GM12878 (cell line): ENCODE measurements at regions not wholly inside any gene's neighbourhood (a gene's known extent, or its start where the extent isn't known, plus 50 kb on each side); places are given as distances from the start of the nearest gene placed in this dataset.

Experiments used
- ATAC-seq: fragments of 200-7000 bp; cut with Tn5 transposase; 3 replicates; pipeline ENCODE4 v1.9.1; 2020; ENCODE audit warnings: mild to moderate bottlenecking, moderate library complexity
- BruUV-seq: library from RNA; stranded (reverse); fragments of 400-500 nt; replicated peaks from 2 replicates; lab custom pipeline; 2021; lab: Mats Ljungman, UMichigan
- CTCF ChIA-PET: fragments of 300-600 bp; sonication (Branson Sonifier 250); formaldehyde crosslinking; extraction: SDS; loops from one replicate; lab custom pipeline; 2021; ENCODE audit warnings: inconsistent platforms; lab: Yijun Ruan, JAX
- POLR2A ChIA-PET: fragments of 350-600 bp; formaldehyde crosslinking; extraction: SDS; loops from one replicate; lab custom pipeline; 2021; ENCODE audit warnings: inconsistent platforms; lab: Charles Lee
- RAD21 ChIA-PET: fragments of 300-600 bp; sonication (Branson Sonifier 250); formaldehyde crosslinking; loops from one replicate; lab custom pipeline; 2023; ENCODE audit warnings: antibody characterized with exemption; ENCODE audit not compliant: unreplicated experiment; lab: Charles Lee
- SMC1A ChIA-PET: fragments of 300-600 bp; sonication (Branson Sonifier 250); formaldehyde crosslinking; loops from one replicate; lab custom pipeline; 2023; ENCODE audit not compliant: unreplicated experiment, uncharacterized antibody; lab: Charles Lee
- DNase-seq: peaks from one replicate; pipeline ENCODE4 v3.0.0-alpha.2; 2011; ENCODE audit warnings: low read depth, low spot score
- FAIRE-seq: peaks from 3 replicates; lab custom pipeline; 2011; peaks lifted over from hg19 to GRCh38; lab: Jason Lieb, UNC
- H2AFZ ChIP-seq: 2 replicates; pipeline ENCODE4 v1.6.0; 2011; ENCODE audit warnings: low read depth, low read length, control low read depth; ENCODE audit not compliant: control insufficient read depth
- H3K27ac ChIP-seq: 2 replicates; pipeline ENCODE4 v1.5.1; 2011; ENCODE audit warnings: control low read depth; ENCODE audit not compliant: control insufficient read depth, insufficient read depth
- H3K27me3 ChIP-seq, 2 experiments: replicated peaks in 1 of 2; 2 replicates each; pipeline versions ENCODE4 v1.6.0 to v1.6.1; 2011; ENCODE audit warnings: low read length in 1 of 2; ENCODE audit not compliant: control insufficient read depth in 2 of 2, insufficient read depth in 2 of 2
- H3K36me3 ChIP-seq, 2 experiments: 2 replicates each; pipeline ENCODE4 v1.5.1; 2011; ENCODE audit warnings: low read length in 1 of 2; ENCODE audit not compliant: control insufficient read depth in 2 of 2, insufficient read depth in 2 of 2
- H3K4me1 ChIP-seq: 2 replicates; pipeline ENCODE4 v1.6.1; 2011; ENCODE audit warnings: mild to moderate bottlenecking, low read length, moderate library complexity, mixed read lengths; ENCODE audit not compliant: control insufficient read depth, insufficient read depth
- H3K4me2 ChIP-seq: 2 replicates; pipeline ENCODE4 v1.6.0; 2011; ENCODE audit warnings: control low read depth; ENCODE audit not compliant: control insufficient read depth, insufficient read depth
- H3K4me3 ChIP-seq: fragments of 200-600 bp; sonication (generic); 2 replicates; pipeline ENCODE4 v1.5.1; 2016
- H3K79me2 ChIP-seq: 2 replicates; pipeline ENCODE4 v1.6.0; 2011; ENCODE audit warnings: low read length; ENCODE audit not compliant: control insufficient read depth, insufficient read depth
- H3K9ac ChIP-seq: 2 replicates; pipeline ENCODE4 v1.8.0; 2011; ENCODE audit warnings: low read length, control low read depth, mixed read lengths; ENCODE audit not compliant: control insufficient read depth, insufficient read depth
- H3K9me3 ChIP-seq: replicated peaks from 3 replicates; pipeline ENCODE4 v1.5.1; 2011; ENCODE audit warnings: mild to moderate bottlenecking, low read length; ENCODE audit not compliant: control insufficient read depth, insufficient read depth
- H4K20me1 ChIP-seq: 2 replicates; pipeline ENCODE4 v1.6.0; 2011; ENCODE audit not compliant: control insufficient read depth, insufficient read depth
- CBFB ChIP-seq: IDR thresholded peaks from 2 replicates; pipeline ENCODE4 v1.6.1; 2016; ENCODE audit warnings: antibody characterized with exemption, low read depth
- CBX3 ChIP-seq: fragments of 200-600 bp; sonication (generic); IDR thresholded peaks from 2 replicates; pipeline ENCODE4 v1.6.1; 2016; ENCODE audit warnings: low read depth, borderline replicate concordance
- DPF2 ChIP-seq: fragments of 450-650 bp; IDR thresholded peaks from 2 replicates; pipeline ENCODE4 v1.6.1; 2017; ENCODE audit warnings: mild to moderate bottlenecking
- GABPA ChIP-seq: IDR thresholded peaks from 2 replicates; pipeline ENCODE4 v1.6.1; 2014; ENCODE audit warnings: antibody characterized with exemption, low read depth, mild to moderate bottlenecking, inconsistent platforms
- IRF3 ChIP-seq: fragments of 450-650 bp; IDR thresholded peaks from 2 replicates; pipeline ENCODE4 v1.6.1; 2014; ENCODE audit warnings: mild to moderate bottlenecking
- KLF5 ChIP-seq: fragments of 450-650 bp; IDR thresholded peaks from 2 replicates; pipeline ENCODE4 v1.6.1; 2014; ENCODE audit warnings: mild to moderate bottlenecking; ENCODE audit not compliant: partially characterized antibody
- MEF2B ChIP-seq: fragments of 450-650 bp; IDR thresholded peaks from 2 replicates; pipeline ENCODE4 v1.6.1; 2018; ENCODE audit warnings: mild to moderate bottlenecking, moderate library complexity; ENCODE audit not compliant: partially characterized antibody, poor library complexity, severe bottlenecking
- MTA2 ChIP-seq: fragments of 450-650 bp; IDR thresholded peaks from 2 replicates; pipeline ENCODE4 v1.6.1; 2016; ENCODE audit warnings: low read depth, mild to moderate bottlenecking, moderate library complexity
- NFIC ChIP-seq: IDR thresholded peaks from 2 replicates; pipeline ENCODE4 v1.6.1; 2012; ENCODE audit warnings: low read depth, mild to moderate bottlenecking, inconsistent platforms, low read length, moderate library complexity
- PAX8 ChIP-seq: fragments of 450-650 bp; IDR thresholded peaks from 2 replicates; pipeline ENCODE4 v1.6.1; 2017; ENCODE audit warnings: mild to moderate bottlenecking, moderate library complexity
- POLR2AphosphoS2 ChIP-seq: IDR thresholded peaks from 2 replicates; pipeline ENCODE4 v1.6.1; 2011; ENCODE audit warnings: low read depth, mild to moderate bottlenecking, low read length, improper control_type of control experiment, moderate library complexity
- RAD51 ChIP-seq: fragments of 450-650 bp; IDR thresholded peaks from 2 replicates; pipeline ENCODE4 v1.6.1; 2016; ENCODE audit warnings: moderate library complexity, mild to moderate bottlenecking, inconsistent platforms
- TCF12 ChIP-seq: IDR thresholded peaks from 2 replicates; pipeline ENCODE4 v1.6.1; 2011; ENCODE audit warnings: low read depth, mild to moderate bottlenecking, low read length
- TCF3 ChIP-seq: IDR thresholded peaks from 2 replicates; pipeline ENCODE4 v1.6.1; 2012; ENCODE audit warnings: low read depth, mild to moderate bottlenecking, low read length, borderline replicate concordance; ENCODE audit not compliant: insufficient read depth
- ZBTB40 ChIP-seq: fragments of 450-650 bp; IDR thresholded peaks from 2 replicates; pipeline ENCODE4 v1.6.1; 2016; ENCODE audit warnings: mild to moderate bottlenecking, moderate library complexity, borderline replicate concordance
- ZNF24 ChIP-seq: fragments of 450-650 bp; IDR thresholded peaks from 2 replicates; pipeline ENCODE4 v1.6.1; 2017; ENCODE audit warnings: antibody characterized with exemption, mild to moderate bottlenecking
- WGBS: methylation state at CpG from one replicate; pipeline ENCODE4 v1.1.6; 2016; ENCODE audit warnings: low lambda C conversion rate; ENCODE audit not compliant: insufficient replicate concordance, insufficient coverage; ENCODE audit errors: missing lambda C conversion rate; 5-methylcytosine and 5-hydroxymethylcytosine counted together
- in situ Hi-C: fragments of 300-500 bp; cut with MboI; formaldehyde crosslinking; loops from 9 replicates; pipeline ENCODE4 v1.14.3; 2018; ENCODE audit warnings: mixed read lengths
- intact Hi-C: fragments of 100-400 bp; cut with micrococcal nuclease; formaldehyde crosslinking; loops from one replicate; pipeline ENCODE4 v1.14.2; 2022; ENCODE audit not compliant: unreplicated experiment

GRCh38 chr5:4144411-4145007 is 548.9 kb downstream of the IRX1 start:
- CTCF ChIA-PET: no interaction called here
- Histone ChIP-seq H3K9me3 (no peaks in the 10 kb centered on the region; the same call in 2 of the 3 replicates), H3K4me3 (no peak overlapping the region), H2AFZ (no peak overlapping the region), H3K27me3 (no peaks in the 10 kb centered on the region), H3K4me1 (no peaks in the 10 kb centered on the region), H3K9ac (no peak overlapping the region), H3K36me3 (no peaks in the 10 kb centered on the region), H4K20me1 (no peaks in the 10 kb centered on the region), H3K27ac (no peak overlapping the region), H3K4me2 (no peak overlapping the region), H3K79me2 (no peaks in the 10 kb centered on the region)
- POLR2A ChIA-PET: interaction anchor here (0.7 kb wide), 1 partner anchor 164 kb away, joined by 4 read pairs; no protein-coding TSS in a partner anchor
- 57% methylated on average over 23 of the region's 23 CpGs for WGBS
- intact Hi-C loops (no loop called here), in situ Hi-C loops (no loop called here)
- BruUV-seq: no TSS peak
- no peak for ATAC-seq
- RAD21 ChIA-PET: no interaction called here
- SMC1A ChIA-PET: no interaction called here
- no peak for DNase-seq
- FAIRE-seq: no peak
- TF ChIP-seq KLF5 (no peak), DPF2 (no peak), ZBTB40 (no peak), CBX3 (no peak), RAD51 (no peak), GABPA (no peak), IRF3 (no peak), ZNF24 (no peak), NFIC (no peak), TCF12 (no peak), POLR2AphosphoS2 (no peak), PAX8 (no peak), MEF2B (no peak), CBFB (no peak), TCF3 (no peak), MTA2 (no peak)
- TF ChIP-seq, all 136 proteins: peak for 0
